NCI-H524 treated with DMSO at 0.1 percent for 48 hours (cell line): ENCODE measurements at regions not wholly inside any gene's neighbourhood (a gene's known extent, or its start where the extent isn't known, plus 50 kb on each side); places are given as distances from the start of the nearest gene placed in this dataset.

Experiments used
- DNase-seq: peaks from one replicate; lab custom pipeline; 2025; lab: John Stamatoyannopoulos, UW

- no peak for DNase-seq
Measured at GRCh38 chr22:49481659-49482399, 345.8 kb downstream of the BRD1 start.

GRCh38 chr22:49480896-49481658 is 346.6 kb downstream of the BRD1 start:
- DNase-seq: no peak

GRCh38 chr22:49480331-49480730 is 347.3 kb downstream of the BRD1 start:
- no peak for DNase-seq

- DNase-seq: no peak
Measured at GRCh38 chr22:49479566-49479965, 348.1 kb downstream of the BRD1 start.

GRCh38 chr22:49476800-49477400 is 350.8 kb downstream of the BRD1 start:
- no peak for DNase-seq

GRCh38 chr22:49476176-49476575 is 351.5 kb downstream of the BRD1 start:
- no peak for DNase-seq

GRCh38 chr22:49475253-49475652 is 352.4 kb downstream of the BRD1 start:
- DNase-seq: no peak

GRCh38 chr22:49473286-49473685 is 354.4 kb downstream of the BRD1 start:
- DNase-seq: no peak

- DNase-seq: no peak
Measured at GRCh38 chr22:49470741-49471503, 356.8 kb downstream of the BRD1 start.

GRCh38 chr22:49469896-49470740 is 357.6 kb downstream of the BRD1 start:
- DNase-seq: no peak

GRCh38 chr22:49468487-49469198 is 359.0 kb downstream of the BRD1 start:
- DNase-seq: no peak

GRCh38 chr22:49466878-49467595 is 360.6 kb downstream of the BRD1 start:
- no peak for DNase-seq

GRCh38 chr22:49464037-49464436 is 363.6 kb downstream of the BRD1 start:
- DNase-seq: no peak

- no peak for DNase-seq
Measured at GRCh38 chr22:49462795-49463194, 364.9 kb downstream of the BRD1 start.

- no peak for DNase-seq
Measured at GRCh38 chr22:49462291-49462690, 365.4 kb downstream of the BRD1 start.

- DNase-seq: no peak
Measured at GRCh38 chr22:49461674-49462073, 366.0 kb downstream of the BRD1 start.

GRCh38 chr22:49460592-49461281 is 366.9 kb downstream of the BRD1 start:
- DNase-seq: peak; percentile 57

- no peak for DNase-seq
Measured at GRCh38 chr22:49460091-49460490, 367.6 kb downstream of the BRD1 start.

- DNase-seq: no peak
Measured at GRCh38 chr22:49458708-49459099, 369.0 kb downstream of the BRD1 start.
